ENCODE measurements at regions not wholly inside any gene's neighbourhood (a gene's known extent, or its start where the extent isn't known, plus 50 kb on each side); places are given as distances from the start of the nearest gene placed in this dataset.

DNA sequence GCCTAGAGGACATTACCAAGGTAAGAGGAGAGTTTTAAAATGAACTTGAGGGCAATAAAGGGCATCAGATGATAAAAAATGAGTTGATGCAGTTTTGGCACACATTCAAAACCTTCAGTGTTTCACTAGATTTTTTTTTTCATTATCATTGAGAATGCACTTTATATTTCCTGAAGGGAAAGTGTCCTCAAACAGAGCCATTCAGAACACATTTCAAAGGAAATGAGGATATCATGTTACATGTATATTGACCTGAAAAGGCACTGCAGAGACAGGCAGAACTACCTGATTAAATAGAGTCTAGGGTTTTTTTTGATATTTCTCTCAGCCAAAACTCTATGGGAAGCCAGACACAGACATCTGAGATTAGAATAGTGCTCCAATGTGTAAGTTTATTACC, 454.0 kb downstream of the NEBL start:
- no peak overlapping the region for H3K27ac ChIP-seq (ENCODE audit: low read depth in 2 of 2, low read length in 2 of 2)
- H3K27me3 ChIP-seq (ENCODE audit: control insufficient read depth, insufficient read depth, low read length): no peaks in the 10 kb centered on the region
- no peak for TF ChIP-seq CTCF (IDR thresholded peaks at IDR 0.05; ENCODE audit: borderline replicate concordance, extremely low read depth, insufficient read depth)
- FAIRE-seq (no peak), DNase-seq (peak in 1 of 5 donors; percentile 17)
- H3K9me3 ChIP-seq (ENCODE audit: control insufficient read depth in 2 of 3, insufficient read depth in 1 of 3, low read length in 3 of 3): no peaks in the 10 kb centered on the region
- H3K9ac ChIP-seq (ENCODE audit: low read length in 3 of 3): no peak overlapping the region
- no peaks in the 10 kb centered on the region for H3K4me1 ChIP-seq (ENCODE audit: control insufficient read depth in 2 of 3, insufficient read depth in 2 of 3, low read depth in 1 of 3, low read length in 3 of 3)
- no peak overlapping the region for H3K4me3 ChIP-seq (ENCODE audit: low read length in 3 of 3)
- intact Hi-C loops (cut with DNase I): no loop called here
- H3K36me3 ChIP-seq (ENCODE audit: control insufficient read depth in 2 of 3, insufficient read depth in 3 of 3, low read length in 3 of 3): no peaks in the 10 kb centered on the region

- Histone ChIP-seq H3K36me3 (ENCODE audit: control insufficient read depth in 2 of 3, insufficient read depth in 3 of 3, low read length in 3 of 3) (no peaks in the 10 kb centered on the region), H3K9ac (ENCODE audit: low read length in 3 of 3) (no peak overlapping the region), H3K27ac (ENCODE audit: low read depth in 2 of 2, low read length in 2 of 2) (no peak overlapping the region), H3K4me1 (ENCODE audit: control insufficient read depth in 2 of 3, insufficient read depth in 2 of 3, low read depth in 1 of 3, low read length in 3 of 3) (no peaks in the 10 kb centered on the region), H3K9me3 (ENCODE audit: control insufficient read depth in 2 of 3, insufficient read depth in 1 of 3, low read length in 3 of 3) (peaks cover 0 to 7% (median 0%) of the 10 kb centered on the region in 3 donors), H3K27me3 (ENCODE audit: control insufficient read depth, insufficient read depth, low read length) (no peaks in the 10 kb centered on the region), H3K4me3 (ENCODE audit: low read length in 3 of 3) (no peak overlapping the region)
- intact Hi-C loops (cut with DNase I): no loop called here
- no peak for TF ChIP-seq CTCF (IDR thresholded peaks at IDR 0.05; ENCODE audit: borderline replicate concordance, extremely low read depth, insufficient read depth)
- FAIRE-seq (no peak), DNase-seq (no peak)
Measured at GRCh38 chr10:20429742-20430141, 467.4 kb downstream of the NEBL start.

DNA sequence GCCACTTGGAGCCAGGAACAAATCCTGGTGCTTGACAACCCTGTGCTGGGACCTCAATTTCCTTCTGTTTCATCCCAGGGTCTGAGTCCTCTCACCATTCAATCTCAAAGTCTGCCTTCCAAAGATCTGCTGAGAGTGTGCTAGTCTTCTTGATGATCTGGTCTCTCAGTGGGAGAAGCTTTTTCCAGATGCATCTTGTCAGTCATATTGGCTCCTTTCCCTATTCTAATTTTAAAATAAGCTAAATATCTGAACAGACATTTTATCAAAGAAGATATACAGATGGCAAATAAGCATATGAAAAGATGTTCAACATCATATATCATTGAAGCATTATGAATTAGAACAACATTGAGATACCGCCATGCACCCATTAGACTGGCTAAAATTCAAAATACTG, 469.3 kb downstream of the NEBL start:
- H3K4me1 ChIP-seq (ENCODE audit: control insufficient read depth in 2 of 3, insufficient read depth in 2 of 3, low read depth in 1 of 3, low read length in 3 of 3): no peaks in the 10 kb centered on the region
- no peaks in the 10 kb centered on the region for H3K27me3 ChIP-seq (ENCODE audit: control insufficient read depth, insufficient read depth, low read length)
- H3K9ac ChIP-seq (ENCODE audit: low read length in 3 of 3): no peak overlapping the region
- no peaks in the 10 kb centered on the region for H3K36me3 ChIP-seq (ENCODE audit: control insufficient read depth in 2 of 3, insufficient read depth in 3 of 3, low read length in 3 of 3)
- no peak for TF ChIP-seq CTCF (IDR thresholded peaks at IDR 0.05; ENCODE audit: borderline replicate concordance, extremely low read depth, insufficient read depth)
- no peak overlapping the region for H3K27ac ChIP-seq (ENCODE audit: low read depth in 2 of 2, low read length in 2 of 2)
- H3K9me3 ChIP-seq (ENCODE audit: control insufficient read depth in 2 of 3, insufficient read depth in 1 of 3, low read length in 3 of 3): peaks cover 0 to 7% (median 0%) of the 10 kb centered on the region in 3 donors
- intact Hi-C loops (cut with DNase I): no loop called here
- FAIRE-seq (no peak), DNase-seq (no peak)
- H3K4me3 ChIP-seq (ENCODE audit: low read length in 3 of 3): no peak overlapping the region

DNA sequence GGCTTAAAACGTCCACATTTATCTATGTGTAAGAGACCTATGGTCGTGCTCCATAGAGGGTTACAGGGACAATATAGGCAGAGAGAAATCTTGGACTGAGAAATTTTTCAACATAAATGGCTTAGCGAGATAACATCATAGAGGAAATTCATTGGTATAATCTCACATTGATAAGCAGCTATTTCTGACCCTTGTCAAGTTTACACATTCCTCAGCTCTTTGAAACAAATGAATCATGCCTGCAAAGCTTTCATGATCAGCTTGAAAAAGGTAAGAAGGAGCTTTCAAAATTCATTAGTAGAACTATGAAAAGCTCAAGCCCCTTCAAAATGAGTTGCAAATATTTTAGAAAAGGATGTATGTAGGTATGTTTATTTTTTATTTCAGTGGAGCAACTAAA, 478.8 kb downstream of the NEBL start:
- intact Hi-C loops (cut with DNase I): no loop called here
- Histone ChIP-seq H3K27ac (ENCODE audit: low read depth in 2 of 2, low read length in 2 of 2) (no peak overlapping the region), H3K36me3 (ENCODE audit: control insufficient read depth in 2 of 3, insufficient read depth in 3 of 3, low read length in 3 of 3) (no peaks in the 10 kb centered on the region), H3K9ac (ENCODE audit: low read length in 3 of 3) (no peak overlapping the region), H3K9me3 (ENCODE audit: control insufficient read depth in 2 of 3, insufficient read depth in 1 of 3, low read length in 3 of 3) (no peaks in the 10 kb centered on the region), H3K4me3 (ENCODE audit: low read length in 3 of 3) (no peak overlapping the region), H3K27me3 (ENCODE audit: control insufficient read depth, insufficient read depth, low read length) (no peaks in the 10 kb centered on the region), H3K4me1 (ENCODE audit: control insufficient read depth in 2 of 3, insufficient read depth in 2 of 3, low read depth in 1 of 3, low read length in 3 of 3) (no peaks in the 10 kb centered on the region)
- FAIRE-seq (no peak), DNase-seq (no peak)
- TF ChIP-seq CTCF (IDR thresholded peaks at IDR 0.05; ENCODE audit: borderline replicate concordance, extremely low read depth, insufficient read depth): no peak
